ENCODE measurements at regions not wholly inside any gene's neighbourhood (a gene's known extent, or its start where the extent isn't known, plus 50 kb on each side); places are given as distances from the start of the nearest gene placed in this dataset.

DNA sequence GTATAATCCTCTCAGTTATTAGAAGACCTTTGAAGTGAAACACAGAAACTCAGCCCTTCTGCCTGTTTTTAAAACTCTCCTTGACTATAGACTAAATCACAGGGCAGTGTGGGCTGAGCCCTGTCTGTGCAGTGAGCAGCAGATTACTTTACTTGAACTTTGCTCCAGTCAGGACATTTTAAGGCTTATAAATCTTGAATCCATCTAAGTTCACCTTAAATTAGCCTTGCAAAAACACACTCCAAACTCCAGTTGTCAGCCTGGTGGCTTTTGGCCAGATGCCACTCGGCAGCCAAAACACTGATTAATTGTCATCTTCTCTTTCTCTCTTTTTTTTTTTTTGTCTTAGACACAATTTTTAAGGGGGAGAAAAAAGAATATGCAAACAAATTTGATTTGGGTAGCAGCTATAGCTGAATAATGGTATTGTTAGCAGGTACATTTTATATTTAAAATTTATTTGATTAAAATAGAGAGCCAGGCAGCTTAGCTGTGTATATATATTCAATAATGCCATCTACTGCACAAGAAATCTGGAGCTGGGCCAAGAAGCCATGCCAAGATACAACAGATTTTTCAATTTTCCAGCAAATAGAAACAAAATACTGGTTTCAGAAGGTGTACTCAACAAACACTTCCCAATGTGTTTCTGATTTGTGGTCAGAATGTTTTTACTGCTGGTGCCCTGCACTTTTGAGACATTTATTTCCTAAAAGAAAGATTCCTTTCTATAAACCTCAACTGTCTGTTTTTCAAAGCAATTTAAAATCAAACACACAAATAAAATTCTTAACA is 247.7 kb downstream of the TFEC start:
- TF ChIP-seq, protein P1, sequence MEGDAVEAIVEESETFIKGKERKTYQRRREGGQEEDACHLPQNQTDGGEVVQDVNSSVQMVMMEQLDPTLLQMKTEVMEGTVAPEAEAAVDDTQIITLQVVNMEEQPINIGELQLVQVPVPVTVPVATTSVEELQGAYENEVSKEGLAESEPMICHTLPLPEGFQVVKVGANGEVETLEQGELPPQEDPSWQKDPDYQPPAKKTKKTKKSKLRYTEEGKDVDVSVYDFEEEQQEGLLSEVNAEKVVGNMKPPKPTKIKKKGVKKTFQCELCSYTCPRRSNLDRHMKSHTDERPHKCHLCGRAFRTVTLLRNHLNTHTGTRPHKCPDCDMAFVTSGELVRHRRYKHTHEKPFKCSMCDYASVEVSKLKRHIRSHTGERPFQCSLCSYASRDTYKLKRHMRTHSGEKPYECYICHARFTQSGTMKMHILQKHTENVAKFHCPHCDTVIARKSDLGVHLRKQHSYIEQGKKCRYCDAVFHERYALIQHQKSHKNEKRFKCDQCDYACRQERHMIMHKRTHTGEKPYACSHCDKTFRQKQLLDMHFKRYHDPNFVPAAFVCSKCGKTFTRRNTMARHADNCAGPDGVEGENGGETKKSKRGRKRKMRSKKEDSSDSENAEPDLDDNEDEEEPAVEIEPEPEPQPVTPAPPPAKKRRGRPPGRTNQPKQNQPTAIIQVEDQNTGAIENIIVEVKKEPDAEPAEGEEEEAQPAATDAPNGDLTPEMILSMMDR (IDR thresholded peaks at IDR 0.05) = no peak
- TF ChIP-seq POLR2A (IDR thresholded peaks at IDR 0.05; ENCODE audit: low read depth) = no peak
